SH-SY5Y (cell line): ENCODE measurements at regions not wholly inside any gene's neighbourhood (a gene's known extent, or its start where the extent isn't known, plus 50 kb on each side); places are given as distances from the start of the nearest gene placed in this dataset.

Experiments
- GATA2 ChIP-seq: IDR thresholded peaks from 2 replicates; pipeline ENCODE4 v1.6.1; 2011; ENCODE audit warnings: mild to moderate bottlenecking, low read depth, low read length
- GATA3 ChIP-seq: IDR thresholded peaks from 2 replicates; pipeline ENCODE4 v1.6.1; 2011; ENCODE audit warnings: low read depth, mild to moderate bottlenecking, low read length, moderate library complexity

DNA sequence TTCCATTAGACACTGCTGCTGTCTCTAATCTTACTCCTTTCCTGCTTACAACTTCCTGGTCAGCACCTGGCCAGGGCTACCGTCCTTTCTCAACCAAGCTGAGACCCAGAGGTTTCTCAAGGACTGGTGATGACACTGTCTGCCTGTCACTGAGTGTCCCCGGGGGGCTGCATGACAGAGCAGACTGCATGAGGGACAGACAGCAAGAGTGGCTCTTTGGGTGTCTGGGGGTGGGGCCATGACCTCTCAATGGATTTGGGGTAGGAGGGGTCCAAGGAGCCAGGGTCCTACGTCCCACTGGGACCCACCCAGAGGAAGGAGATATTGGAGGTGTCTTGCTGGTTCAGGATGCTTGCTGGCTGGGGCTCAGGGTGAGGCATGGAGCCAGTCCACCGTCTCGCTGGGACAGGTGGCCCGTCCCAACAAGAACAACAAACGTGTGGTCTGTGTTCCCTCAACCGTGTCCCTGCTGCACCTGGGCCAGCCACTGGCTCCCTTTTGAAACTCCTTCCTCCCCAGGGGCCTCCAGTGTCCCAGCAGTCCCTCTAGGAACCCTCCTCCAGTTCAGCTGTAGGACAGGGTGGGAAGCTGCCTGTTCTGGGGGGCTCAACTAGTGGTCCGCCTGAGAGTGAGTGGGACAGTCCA, 344.6 kb upstream of the AJAP1 start:
- TF ChIP-seq GATA3 = no peak
- no peak for TF ChIP-seq GATA2
